GM12873 (cell line): ENCODE measurements at regions not wholly inside any gene's neighbourhood (a gene's known extent, or its start where the extent isn't known, plus 50 kb on each side); places are given as distances from the start of the nearest gene placed in this dataset.

Source experiments
- TF ChIP-seq, protein P1 (sequence below): IDR thresholded peaks from 2 replicates; pipeline ENCODE4 v1.5.1; 2012; ENCODE audit warnings: low read depth, mild to moderate bottlenecking, moderate library complexity, low read length, control low read depth; ENCODE audit not compliant: insufficient read depth; ENCODE audit errors: missing control alignments

DNA sequence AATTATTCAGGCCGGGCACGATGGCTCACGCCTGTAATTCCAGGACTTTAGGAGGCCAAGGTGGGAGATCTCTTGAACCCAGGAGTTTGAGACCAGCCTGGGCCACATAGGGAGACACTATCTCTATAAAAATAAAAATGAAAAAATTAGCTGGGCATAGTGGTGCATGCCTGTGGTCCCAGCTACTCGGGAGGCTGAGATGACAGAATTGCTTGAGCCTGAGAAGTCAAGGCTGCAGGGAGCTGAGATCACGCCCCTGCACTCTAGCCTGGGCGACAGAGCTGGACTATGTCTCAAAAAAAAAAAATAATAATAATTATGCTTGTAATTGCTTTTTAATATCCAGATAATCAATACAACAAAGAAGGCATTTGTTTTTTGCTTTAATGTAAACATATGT lies 91.3 kb downstream of the RIPK4 start:
- TF ChIP-seq, protein P1, sequence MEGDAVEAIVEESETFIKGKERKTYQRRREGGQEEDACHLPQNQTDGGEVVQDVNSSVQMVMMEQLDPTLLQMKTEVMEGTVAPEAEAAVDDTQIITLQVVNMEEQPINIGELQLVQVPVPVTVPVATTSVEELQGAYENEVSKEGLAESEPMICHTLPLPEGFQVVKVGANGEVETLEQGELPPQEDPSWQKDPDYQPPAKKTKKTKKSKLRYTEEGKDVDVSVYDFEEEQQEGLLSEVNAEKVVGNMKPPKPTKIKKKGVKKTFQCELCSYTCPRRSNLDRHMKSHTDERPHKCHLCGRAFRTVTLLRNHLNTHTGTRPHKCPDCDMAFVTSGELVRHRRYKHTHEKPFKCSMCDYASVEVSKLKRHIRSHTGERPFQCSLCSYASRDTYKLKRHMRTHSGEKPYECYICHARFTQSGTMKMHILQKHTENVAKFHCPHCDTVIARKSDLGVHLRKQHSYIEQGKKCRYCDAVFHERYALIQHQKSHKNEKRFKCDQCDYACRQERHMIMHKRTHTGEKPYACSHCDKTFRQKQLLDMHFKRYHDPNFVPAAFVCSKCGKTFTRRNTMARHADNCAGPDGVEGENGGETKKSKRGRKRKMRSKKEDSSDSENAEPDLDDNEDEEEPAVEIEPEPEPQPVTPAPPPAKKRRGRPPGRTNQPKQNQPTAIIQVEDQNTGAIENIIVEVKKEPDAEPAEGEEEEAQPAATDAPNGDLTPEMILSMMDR = no peak

DNA sequence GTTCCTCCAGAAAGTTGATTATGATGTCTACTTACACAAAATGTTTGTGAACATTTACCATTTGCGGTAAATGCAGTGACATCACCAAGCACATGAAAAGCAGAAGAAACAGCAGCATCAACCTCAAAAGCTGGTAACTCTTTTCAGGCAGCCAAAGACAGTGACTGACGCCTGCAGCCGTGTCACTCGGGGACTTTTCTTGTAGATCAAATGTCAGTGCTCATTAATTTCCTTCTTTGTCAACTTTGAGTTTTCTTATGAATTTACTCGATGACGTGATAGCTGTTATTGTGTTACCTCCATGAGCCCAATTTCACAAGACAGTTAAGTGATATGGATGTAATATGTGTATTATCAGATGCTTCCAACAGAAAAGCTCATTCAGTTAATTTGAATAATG lies 92.5 kb downstream of the RIPK4 start:
- TF ChIP-seq, protein P1 = no peak

DNA sequence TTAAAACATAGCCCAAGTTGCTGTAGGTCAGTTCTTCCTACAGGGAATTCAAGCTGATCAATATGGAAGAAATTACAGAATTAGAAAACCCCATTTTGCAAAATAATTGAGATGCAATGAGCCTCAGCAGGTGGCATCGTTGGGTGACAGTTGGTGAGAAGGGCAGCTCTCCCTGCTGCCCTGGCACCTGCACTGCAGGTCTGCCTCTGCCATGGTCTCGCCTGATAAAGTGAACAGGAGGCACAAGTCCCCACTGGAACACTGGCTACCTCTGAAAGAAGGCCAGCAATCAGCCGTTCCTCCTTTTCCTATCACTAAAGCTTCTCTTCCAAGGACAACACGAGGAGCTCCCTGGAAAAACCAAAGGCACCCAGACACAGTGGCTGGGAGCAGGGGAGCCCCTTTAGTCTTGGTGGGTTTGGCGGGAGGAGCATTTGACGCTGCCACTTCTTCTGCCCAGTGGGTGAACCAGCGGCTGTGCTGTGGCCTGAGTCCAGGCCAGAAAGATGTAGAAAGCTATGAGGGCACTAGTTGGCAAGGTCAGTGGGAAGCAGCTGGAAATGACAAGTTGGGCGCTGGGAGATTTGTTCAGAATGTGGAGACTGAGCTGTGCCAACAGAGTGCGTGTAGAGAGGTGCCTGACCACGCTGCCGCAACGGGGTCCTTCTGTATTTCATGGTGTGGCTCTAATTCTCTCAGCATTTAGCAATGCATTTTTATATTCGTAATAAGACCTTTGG lies 93.1 kb downstream of the RIPK4 start:
- TF ChIP-seq, protein P1 = no peak

DNA sequence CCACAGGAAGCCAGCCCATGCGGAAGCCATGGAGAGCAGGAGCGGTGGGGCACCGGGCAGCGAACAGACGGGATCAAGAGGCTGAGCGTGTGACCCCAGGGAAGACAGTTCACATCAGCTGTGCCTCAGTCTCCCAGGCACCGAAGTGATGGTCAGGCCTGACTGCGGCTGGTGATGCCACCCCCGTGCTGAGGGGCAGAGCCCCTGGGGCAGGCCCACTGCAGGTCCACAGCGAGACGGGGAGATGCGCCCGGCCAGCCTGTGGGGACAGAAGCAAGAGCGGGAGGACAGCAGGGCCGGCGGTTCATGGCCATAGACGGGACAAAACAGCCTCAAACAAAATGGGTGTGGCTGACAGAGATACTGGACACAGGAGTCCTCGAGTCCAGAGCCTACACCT lies 93.8 kb downstream of the RIPK4 start:
- TF ChIP-seq, protein P1 = no peak

DNA sequence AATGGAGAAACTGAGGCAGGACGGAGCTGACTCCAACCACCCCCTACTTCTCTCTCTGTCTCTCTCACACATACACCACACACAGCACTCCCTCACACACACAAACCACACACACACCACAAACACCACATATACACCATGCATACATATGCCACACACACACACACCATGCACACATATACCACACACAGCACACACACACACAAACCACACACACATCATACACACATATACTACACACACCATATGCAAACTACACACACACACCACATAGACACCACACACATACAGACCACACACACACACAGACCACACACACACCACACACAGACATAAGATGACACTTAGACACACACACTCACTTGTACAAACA lies 94.3 kb downstream of the RIPK4 start:
- TF ChIP-seq, protein P1 = no peak

DNA sequence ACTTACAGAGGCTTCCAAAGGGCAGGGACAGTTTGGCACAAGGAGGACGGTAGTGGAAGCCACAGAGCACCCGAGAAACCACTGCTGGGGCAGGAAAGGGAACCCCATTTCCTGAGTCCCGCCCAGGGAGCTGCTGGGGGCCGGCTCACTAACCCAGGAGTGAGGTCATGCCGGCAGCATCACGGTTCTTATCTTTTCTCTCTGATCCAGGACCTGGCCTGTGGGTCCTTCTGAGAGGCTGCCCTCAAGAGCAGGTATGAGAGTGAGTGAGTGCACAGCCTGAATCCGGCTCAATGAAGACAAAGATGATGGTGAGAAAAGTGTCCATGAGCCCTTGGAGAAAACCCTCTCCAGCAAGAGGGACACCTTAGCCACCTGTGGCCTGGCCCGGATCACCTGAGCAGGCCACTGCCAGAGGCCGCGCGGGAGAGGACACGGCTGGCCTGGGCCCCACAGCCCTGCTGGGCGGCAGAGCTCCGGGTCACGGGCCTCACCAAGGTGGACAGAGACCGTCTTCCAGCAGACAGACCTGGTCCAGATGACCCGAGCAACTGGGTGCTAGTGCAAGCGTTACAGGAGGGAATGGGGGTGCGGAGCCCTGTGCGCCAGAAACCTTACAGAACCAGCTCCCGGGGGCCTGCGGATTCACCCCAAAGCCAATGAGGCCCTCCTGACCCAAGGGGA lies 94.9 kb downstream of the RIPK4 start:
- TF ChIP-seq, protein P1 = no peak

DNA sequence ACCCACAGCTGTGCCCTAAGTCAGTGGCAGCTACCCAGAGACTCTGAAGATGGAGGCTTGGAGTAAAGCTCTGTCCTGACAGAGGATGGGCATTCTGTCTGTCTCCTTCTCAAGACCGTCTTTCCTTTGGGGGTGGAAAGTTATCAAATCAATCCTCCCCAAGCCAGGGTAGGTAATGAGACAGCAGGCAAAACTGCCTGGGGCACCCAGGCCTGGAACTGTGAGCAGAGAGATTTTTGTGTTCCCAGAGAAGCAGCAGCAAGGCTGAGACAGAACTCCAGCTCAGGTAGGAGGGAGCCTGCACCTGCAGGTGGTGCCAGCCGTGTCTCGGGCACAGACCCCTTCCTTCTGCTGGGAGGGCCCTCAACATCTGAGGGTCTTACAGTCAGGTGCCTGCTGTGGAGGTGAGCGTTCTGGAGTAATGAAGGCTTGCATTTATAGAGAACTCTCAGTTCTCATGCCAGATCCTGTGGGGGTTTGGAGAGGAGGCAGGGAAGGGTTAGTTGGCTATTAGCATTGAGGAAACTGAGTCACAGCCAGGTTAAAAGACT lies 95.6 kb downstream of the RIPK4 start:
- TF ChIP-seq, protein P1 = no peak
